BLaER1 treated with 17β-estradiol and CSF1 and Interleukin-3, amounts not matched to agents 10 nM and 100 nM (cell line): ENCODE measurements at regions not wholly inside any gene's neighbourhood (a gene's known extent, or its start where the extent isn't known, plus 50 kb on each side); places are given as distances from the start of the nearest gene placed in this dataset.

ENCODE experiments used
- H3K27ac ChIP-seq, 11 experiments: shearing (Covaris generic); formaldehyde crosslinking; 2 replicates each; pipeline ENCODE4 v1.8.1; 2022
- H3K27me3 ChIP-seq, 11 experiments: shearing (Covaris generic); formaldehyde crosslinking; 2 replicates each; pipeline ENCODE4 v1.8.1; 2022
- H3K36me3 ChIP-seq, 11 experiments: shearing (Covaris generic); formaldehyde crosslinking; 2 replicates each; pipeline ENCODE4 v1.8.1; 2022
- H3K4me1 ChIP-seq, 10 experiments: shearing (Covaris generic); formaldehyde crosslinking; 2 replicates each; pipeline ENCODE4 v1.8.1; 2022
- H3K4me2 ChIP-seq, 11 experiments: shearing (Covaris generic); formaldehyde crosslinking; 2 replicates each; pipeline ENCODE4 v1.8.1; 2022
- H3K4me3 ChIP-seq, 10 experiments: shearing (Covaris generic); formaldehyde crosslinking; 2 replicates each; pipeline ENCODE4 v1.8.1; 2022
- H3K9ac ChIP-seq, 11 experiments: shearing (Covaris generic); formaldehyde crosslinking; 2 replicates each; pipeline ENCODE4 v1.8.1; 2022
- H3K9me3 ChIP-seq, 11 experiments: shearing (Covaris generic); formaldehyde crosslinking; replicated peaks in 1 of 11; 2 replicates each; pipeline ENCODE4 v1.8.1; 2022
- H4K20me1 ChIP-seq, 11 experiments: shearing (Covaris generic); formaldehyde crosslinking; 2 replicates each; pipeline ENCODE4 v1.8.1; 2022
- Cebpa-rat ChIP-seq, 11 experiments: shearing (Covaris generic); IDR thresholded peaks; 2 replicates each; pipeline ENCODE4 v1.8.1; 2022

DNA sequence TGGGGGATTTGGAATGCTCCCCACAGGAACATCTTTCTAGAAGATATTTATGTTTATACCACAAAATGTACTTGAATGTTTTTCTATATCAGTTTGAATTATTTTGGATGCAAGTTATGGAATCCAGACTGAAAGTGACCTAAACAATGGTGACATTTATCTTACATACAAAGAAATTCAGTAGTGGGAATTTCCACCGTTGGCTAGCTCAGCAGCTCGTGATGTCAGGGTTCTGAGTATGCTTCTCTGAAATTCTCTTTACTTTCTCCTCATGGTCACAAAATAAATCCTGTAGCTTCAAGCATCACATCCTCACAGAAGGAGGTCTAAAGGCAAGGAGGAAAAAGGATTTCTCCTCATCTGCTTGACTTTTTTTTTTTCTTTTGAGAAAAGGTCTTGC is 105.3 kb downstream of the AKAIN1 start:
- Histone ChIP-seq H4K20me1 (no peaks in the 10 kb centered on the region), H3K9me3 (peaks cover 12 to 41% (median 27%) of the 10 kb centered on the region in 11 experiments), H3K4me2 (no peak overlapping the region), H3K27ac (no peak overlapping the region), H3K9ac (no peak overlapping the region), H3K27me3 (no peaks in the 10 kb centered on the region), H3K36me3 (no peaks in the 10 kb centered on the region), H3K4me3 (no peak overlapping the region), H3K4me1 (no peaks in the 10 kb centered on the region)
- TF ChIP-seq Cebpa-rat (IDR thresholded peaks at IDR 0.05) = no peak

DNA sequence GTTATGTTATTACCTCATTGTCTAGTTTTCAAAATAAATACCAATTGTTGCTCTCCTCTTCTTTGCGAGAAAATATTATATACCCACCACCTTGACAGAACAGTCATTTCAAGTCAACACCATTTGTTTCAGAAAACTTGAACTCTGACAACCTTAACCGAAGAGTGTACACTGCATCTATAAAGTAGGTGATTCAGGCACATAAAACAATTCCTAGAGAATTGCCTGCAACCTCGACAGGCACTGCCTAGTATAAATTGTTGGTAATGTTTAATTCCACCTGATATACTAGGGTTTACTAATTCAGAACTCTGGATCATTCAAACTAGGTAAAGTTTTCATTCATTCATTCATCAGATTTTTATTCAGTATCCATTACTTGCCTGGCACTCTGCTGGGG is 121.8 kb downstream of the AKAIN1 start:
- H4K20me1 ChIP-seq = no peaks in the 10 kb centered on the region
- peaks cover 0 to 5% (median 0%) of the 10 kb centered on the region in 10 experiments; a peak in 1 of 20 replicates for H3K4me1 ChIP-seq
- no peaks in the 10 kb centered on the region for H3K27me3 ChIP-seq
- no peak overlapping the region for H3K27ac ChIP-seq
- H3K9me3 ChIP-seq = no peaks in the 10 kb centered on the region
- H3K36me3 ChIP-seq = no peaks in the 10 kb centered on the region
- H3K4me3 ChIP-seq = no peak overlapping the region
- H3K4me2 ChIP-seq = no peak overlapping the region
- no peak overlapping the region for H3K9ac ChIP-seq
- TF ChIP-seq Cebpa-rat (IDR thresholded peaks at IDR 0.05) = no peak

- H3K27ac ChIP-seq = no peak overlapping the region
- no peaks in the 10 kb centered on the region for H3K9me3 ChIP-seq
- H3K9ac ChIP-seq = no peak overlapping the region
- no peaks in the 10 kb centered on the region for H3K27me3 ChIP-seq
- no peaks in the 10 kb centered on the region for H3K36me3 ChIP-seq
- TF ChIP-seq Cebpa-rat (IDR thresholded peaks at IDR 0.05) = no peak
- peak overlapping the region in 1 of 11 experiments; percentile 25; a peak in 2 of 22 replicates for H3K4me2 ChIP-seq
- no peaks in the 10 kb centered on the region for H4K20me1 ChIP-seq
- no peak overlapping the region for H3K4me3 ChIP-seq
- peaks cover 0 to 5% (median 0%) of the 10 kb centered on the region in 10 experiments; a peak in 1 of 20 replicates for H3K4me1 ChIP-seq
Observed at GRCh38 chr18:5073026-5073944, 123.8 kb downstream of the AKAIN1 start.

- Histone ChIP-seq H3K9me3 (no peaks in the 10 kb centered on the region), H4K20me1 (no peaks in the 10 kb centered on the region), H3K27me3 (no peaks in the 10 kb centered on the region), H3K4me2 (no peak overlapping the region), H3K36me3 (no peaks in the 10 kb centered on the region), H3K4me3 (no peak overlapping the region), H3K9ac (no peak overlapping the region), H3K4me1 (peaks cover 0 to 5% (median 0%) of the 10 kb centered on the region in 10 experiments; a peak in 1 of 20 replicates), H3K27ac (no peak overlapping the region)
- no peak for TF ChIP-seq Cebpa-rat (IDR thresholded peaks at IDR 0.05)
Observed at GRCh38 chr18:5068851-5069250, 128.2 kb downstream of the AKAIN1 start.

GRCh38 chr18:5066380-5066977 is 130.6 kb downstream of the AKAIN1 start:
- H3K27me3 ChIP-seq = no peaks in the 10 kb centered on the region
- H3K36me3 ChIP-seq = no peaks in the 10 kb centered on the region
- H4K20me1 ChIP-seq = no peaks in the 10 kb centered on the region
- TF ChIP-seq Cebpa-rat (IDR thresholded peaks at IDR 0.05) = no peak
- H3K9ac ChIP-seq = no peak overlapping the region
- H3K4me3 ChIP-seq = no peak overlapping the region
- no peak overlapping the region for H3K4me2 ChIP-seq
- no peaks in the 10 kb centered on the region for H3K9me3 ChIP-seq
- H3K27ac ChIP-seq = no peak overlapping the region
- no peaks in the 10 kb centered on the region for H3K4me1 ChIP-seq

GRCh38 chr18:5065615-5066014 is 131.4 kb downstream of the AKAIN1 start:
- no peak overlapping the region for H3K4me2 ChIP-seq
- no peak overlapping the region for H3K27ac ChIP-seq
- no peaks in the 10 kb centered on the region for H4K20me1 ChIP-seq
- H3K27me3 ChIP-seq = no peaks in the 10 kb centered on the region
- H3K9ac ChIP-seq = no peak overlapping the region
- TF ChIP-seq Cebpa-rat (IDR thresholded peaks at IDR 0.05) = no peak
- H3K4me1 ChIP-seq = no peaks in the 10 kb centered on the region
- no peaks in the 10 kb centered on the region for H3K36me3 ChIP-seq
- no peak overlapping the region for H3K4me3 ChIP-seq
- H3K9me3 ChIP-seq = no peaks in the 10 kb centered on the region

DNA sequence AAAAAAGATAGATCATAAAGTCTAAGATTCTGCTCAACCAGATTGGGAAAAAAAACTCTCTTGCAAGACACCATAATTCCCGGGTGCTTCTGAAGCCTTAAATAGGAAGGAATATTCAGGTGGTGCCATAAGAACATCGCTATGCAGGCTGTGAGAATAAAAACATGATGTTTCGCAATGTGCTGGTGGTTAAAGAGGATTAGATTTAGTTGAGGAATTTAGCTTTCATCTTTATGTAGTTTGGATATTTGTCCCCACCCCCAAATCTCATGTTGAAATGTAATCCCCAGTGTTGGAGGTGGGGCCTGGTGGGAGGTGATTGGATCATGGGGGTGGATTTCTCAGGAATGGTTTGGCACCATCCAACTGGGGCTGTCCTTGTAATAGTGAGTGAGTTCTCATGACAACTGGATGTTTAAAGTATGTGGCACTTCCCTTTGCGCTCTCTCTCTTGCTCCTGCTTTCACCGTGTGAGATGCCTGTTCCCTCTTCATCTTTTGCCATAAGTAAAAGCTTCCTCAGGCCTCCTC is 132.2 kb downstream of the AKAIN1 start:
- Histone ChIP-seq H3K4me1 (peaks cover 0 to 1% (median 0%) of the 10 kb centered on the region in 10 experiments; a peak in 1 of 20 replicates), H3K27ac (no peak overlapping the region), H3K9ac (no peak overlapping the region), H3K27me3 (no peaks in the 10 kb centered on the region), H3K9me3 (no peaks in the 10 kb centered on the region), H3K4me2 (no peak overlapping the region), H3K4me3 (no peak overlapping the region), H4K20me1 (no peaks in the 10 kb centered on the region), H3K36me3 (no peaks in the 10 kb centered on the region)
- TF ChIP-seq Cebpa-rat (IDR thresholded peaks at IDR 0.05) = 0 out of 22 replicates have a peak, but pooled peaks of 1 of the 11 experiments have one; percentile 15

GRCh38 chr18:5061785-5062184 is 135.3 kb downstream of the AKAIN1 start:
- Histone ChIP-seq H3K9me3 (no peaks in the 10 kb centered on the region), H4K20me1 (no peaks in the 10 kb centered on the region), H3K4me2 (no peak overlapping the region), H3K4me1 (peaks cover 14 to 28% (median 20%) of the 10 kb centered on the region in 10 experiments), H3K9ac (no peak overlapping the region), H3K4me3 (no peak overlapping the region), H3K27ac (no peak overlapping the region), H3K27me3 (no peaks in the 10 kb centered on the region), H3K36me3 (no peaks in the 10 kb centered on the region)
- no peak for TF ChIP-seq Cebpa-rat (IDR thresholded peaks at IDR 0.05)

DNA sequence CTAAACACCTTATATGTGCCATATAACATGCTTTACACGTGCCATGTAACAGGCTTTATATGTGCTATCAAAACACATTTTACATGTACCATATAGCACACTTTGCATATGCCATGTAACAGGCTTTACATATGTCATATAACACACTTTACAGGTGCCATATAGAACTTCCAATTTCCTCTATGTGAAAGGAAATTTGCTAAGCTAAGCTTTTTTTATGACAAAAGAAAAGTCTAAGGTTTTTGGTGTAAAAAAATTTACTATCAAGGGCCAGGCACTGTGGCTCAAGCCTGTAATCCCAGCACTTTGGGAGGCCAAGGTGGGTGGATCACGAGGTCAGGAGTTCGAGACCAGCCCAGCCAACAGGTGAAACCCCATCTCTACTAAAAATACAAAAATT is 136.5 kb downstream of the AKAIN1 start:
- Histone ChIP-seq H3K4me3 (no peak overlapping the region), H3K4me2 (no peak overlapping the region), H3K9me3 (no peaks in the 10 kb centered on the region), H3K9ac (no peak overlapping the region), H3K27me3 (no peaks in the 10 kb centered on the region), H3K4me1 (peaks cover 14 to 28% (median 20%) of the 10 kb centered on the region in 10 experiments), H3K27ac (no peak overlapping the region), H3K36me3 (no peaks in the 10 kb centered on the region), H4K20me1 (no peaks in the 10 kb centered on the region)
- no peak for TF ChIP-seq Cebpa-rat (IDR thresholded peaks at IDR 0.05)
